MM.1S (cell line): ENCODE measurements at regions not wholly inside any gene's neighbourhood (a gene's known extent, or its start where the extent isn't known, plus 50 kb on each side); places are given as distances from the start of the nearest gene placed in this dataset.
"Not testable (repeated sequence)": the region's sequence is repeated elsewhere in the genome, so short reads cannot be mapped to it uniquely, and the experiment has no call there.

Source experiments
- EZH2 ChIP-seq: fragments of 300-600 bp; sonication (generic); optimal IDR thresholded peaks from 2 replicates; pipeline ENCODE3; 2017; ENCODE audit warnings: low read depth, mild to moderate bottlenecking, antibody characterized with exemption, low read length, mixed read lengths
- EZH2phosphoT487 ChIP-seq: fragments of 300-600 bp; sonication (generic); IDR thresholded peaks from 2 replicates; pipeline ENCODE4 v1.6.1; 2018; ENCODE audit warnings: antibody characterized with exemption, low read length
- TF ChIP-seq, protein P1 (sequence below): fragments of 300-600 bp; sonication (generic); IDR thresholded peaks from 2 replicates; pipeline ENCODE4 v1.5.1; 2016; ENCODE audit warnings: antibody characterized with exemption, low read length, mixed read lengths

DNA sequence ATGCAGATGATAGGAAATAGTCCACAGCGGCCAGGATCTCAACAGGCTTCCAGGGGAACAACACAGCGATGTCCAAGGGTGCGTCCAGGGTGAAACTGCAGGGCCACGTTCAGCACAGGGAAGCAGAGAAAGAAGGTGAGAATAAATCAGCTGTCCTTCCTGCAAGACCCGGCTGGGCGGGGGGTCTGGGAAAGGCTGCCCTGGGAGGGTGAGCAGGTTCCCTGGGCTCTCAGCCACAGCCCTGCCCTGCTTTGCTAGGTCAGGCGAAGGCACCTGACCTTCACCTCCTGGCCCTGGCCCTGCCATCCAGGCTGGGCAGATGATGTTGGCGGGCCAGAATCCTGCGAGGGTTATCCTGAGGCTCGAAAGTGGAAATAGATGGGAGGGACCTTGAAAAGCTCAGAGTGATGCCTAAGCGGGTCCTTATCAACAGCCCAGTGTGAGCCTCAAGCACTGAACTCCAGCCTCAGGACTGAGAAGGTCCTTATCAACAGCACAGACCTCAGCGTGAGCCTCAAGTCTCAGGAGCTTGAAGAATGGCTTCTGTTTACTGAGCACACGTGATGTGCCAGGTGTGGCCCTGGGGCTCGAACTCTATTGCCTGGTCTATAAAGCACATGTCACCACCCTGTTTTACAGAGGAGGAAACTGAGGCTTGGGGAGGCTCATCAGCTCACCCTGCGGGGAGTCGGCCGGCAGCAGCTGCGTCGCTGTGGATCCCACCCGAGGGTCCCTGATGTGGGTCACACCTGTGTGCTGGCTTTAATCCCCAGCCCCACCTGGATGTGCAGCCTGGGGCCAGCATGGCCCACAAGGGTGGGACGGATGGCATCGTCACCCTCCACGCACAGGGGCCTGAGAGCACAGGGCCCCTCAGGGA, 191.1 kb downstream of the BANP start:
- TF ChIP-seq EZH2phosphoT487, EZH2: not testable (repeated sequence)
- TF ChIP-seq, protein P1, sequence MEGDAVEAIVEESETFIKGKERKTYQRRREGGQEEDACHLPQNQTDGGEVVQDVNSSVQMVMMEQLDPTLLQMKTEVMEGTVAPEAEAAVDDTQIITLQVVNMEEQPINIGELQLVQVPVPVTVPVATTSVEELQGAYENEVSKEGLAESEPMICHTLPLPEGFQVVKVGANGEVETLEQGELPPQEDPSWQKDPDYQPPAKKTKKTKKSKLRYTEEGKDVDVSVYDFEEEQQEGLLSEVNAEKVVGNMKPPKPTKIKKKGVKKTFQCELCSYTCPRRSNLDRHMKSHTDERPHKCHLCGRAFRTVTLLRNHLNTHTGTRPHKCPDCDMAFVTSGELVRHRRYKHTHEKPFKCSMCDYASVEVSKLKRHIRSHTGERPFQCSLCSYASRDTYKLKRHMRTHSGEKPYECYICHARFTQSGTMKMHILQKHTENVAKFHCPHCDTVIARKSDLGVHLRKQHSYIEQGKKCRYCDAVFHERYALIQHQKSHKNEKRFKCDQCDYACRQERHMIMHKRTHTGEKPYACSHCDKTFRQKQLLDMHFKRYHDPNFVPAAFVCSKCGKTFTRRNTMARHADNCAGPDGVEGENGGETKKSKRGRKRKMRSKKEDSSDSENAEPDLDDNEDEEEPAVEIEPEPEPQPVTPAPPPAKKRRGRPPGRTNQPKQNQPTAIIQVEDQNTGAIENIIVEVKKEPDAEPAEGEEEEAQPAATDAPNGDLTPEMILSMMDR = not testable (repeated sequence)
